NCI-H1436 treated with DMSO at 0.1 percent for 48 hours (cell line): ENCODE measurements at regions not wholly inside any gene's neighbourhood (a gene's known extent, or its start where the extent isn't known, plus 50 kb on each side); places are given as distances from the start of the nearest gene placed in this dataset.

ENCODE experiments used
- DNase-seq: peaks from one replicate; lab custom pipeline; 2025; lab: John Stamatoyannopoulos, UW

- no peak for DNase-seq
Observed at GRCh38 chr14:71636076-71636475, 296.2 kb upstream of the RGS6 start.

- no peak for DNase-seq
Observed at GRCh38 chr14:71636820-71637471, 295.3 kb upstream of the RGS6 start.

- DNase-seq: no peak
Observed at GRCh38 chr14:71638523-71639196, 293.6 kb upstream of the RGS6 start.

- DNase-seq: no peak
Observed at GRCh38 chr14:71642715-71643114, 289.5 kb upstream of the RGS6 start.

GRCh38 chr14:71645656-71646055 is 286.6 kb upstream of the RGS6 start:
- DNase-seq: no peak

GRCh38 chr14:71646518-71646917 is 285.7 kb upstream of the RGS6 start:
- DNase-seq: no peak

- DNase-seq: no peak
Observed at GRCh38 chr14:71647086-71647784, 285.0 kb upstream of the RGS6 start.

GRCh38 chr14:71648725-71649124 is 283.5 kb upstream of the RGS6 start:
- DNase-seq: no peak

GRCh38 chr14:71650187-71650755 is 282.0 kb upstream of the RGS6 start:
- no peak for DNase-seq

- DNase-seq: no peak
Observed at GRCh38 chr14:71651228-71651627, 281.0 kb upstream of the RGS6 start.

GRCh38 chr14:71652368-71652767 is 279.9 kb upstream of the RGS6 start:
- DNase-seq: no peak

GRCh38 chr14:71654810-71655209 is 277.4 kb upstream of the RGS6 start:
- no peak for DNase-seq

- no peak for DNase-seq
Observed at GRCh38 chr14:71658261-71658860, 273.9 kb upstream of the RGS6 start.

- DNase-seq: no peak
Observed at GRCh38 chr14:71659159-71659558, 273.1 kb upstream of the RGS6 start.

GRCh38 chr14:71661441-71661840 is 270.8 kb upstream of the RGS6 start:
- no peak for DNase-seq

- no peak for DNase-seq
Observed at GRCh38 chr14:71662291-71662790, 269.9 kb upstream of the RGS6 start.

GRCh38 chr14:71665157-71665556 is 267.1 kb upstream of the RGS6 start:
- no peak for DNase-seq

GRCh38 chr14:71665781-71666180 is 266.4 kb upstream of the RGS6 start:
- no peak for DNase-seq

- DNase-seq: no peak
Observed at GRCh38 chr14:71666571-71667145, 265.6 kb upstream of the RGS6 start.

- DNase-seq: no peak
Observed at GRCh38 chr14:71668186-71668912, 263.9 kb upstream of the RGS6 start.

- no peak for DNase-seq
Observed at GRCh38 chr14:71672596-71672995, 259.6 kb upstream of the RGS6 start.
